Left ventricle myocardium inferior (tissue), 1 donor: ENCODE measurements at regions not wholly inside any gene's neighbourhood (a gene's known extent, or its start where the extent isn't known, plus 50 kb on each side); places are given as distances from the start of the nearest gene placed in this dataset.

ENCODE experiments used
- DNase-seq: peaks from one replicate; pipeline ENCODE4 v3.0.0-alpha.2; 2020
- H3K27ac ChIP-seq: fragments of 200-600 bp; replicated peaks from 2 replicates; pipeline ENCODE4 v1.8.0; 2021
- H3K27me3 ChIP-seq: fragments of 200-600 bp; 2 replicates; pipeline ENCODE4 v1.8.0; 2021; ENCODE audit warnings: low read depth
- H3K36me3 ChIP-seq: fragments of 200-600 bp; 2 replicates; pipeline ENCODE4 v1.8.0; 2021
- H3K4me1 ChIP-seq: fragments of 200-600 bp; 2 replicates; pipeline ENCODE4 v1.8.0; 2021
- H3K4me3 ChIP-seq: fragments of 200-600 bp; 2 replicates; pipeline ENCODE4 v1.8.0; 2021; ENCODE audit warnings: mild to moderate bottlenecking, moderate library complexity
- H3K9me3 ChIP-seq: fragments of 200-600 bp; replicated peaks from 2 replicates; pipeline ENCODE4 v1.8.0; 2021
- intact Hi-C: fragments of 100-400 bp; cut with micrococcal nuclease; formaldehyde crosslinking; loops from one replicate; pipeline ENCODE4 v1.11.0; 2022
- TF ChIP-seq, protein P1 (sequence below): fragments of 200-600 bp; IDR thresholded peaks from 2 replicates; pipeline ENCODE4 v1.8.0; 2021; ENCODE audit warnings: antibody characterized with exemption, mild to moderate bottlenecking, borderline replicate concordance
- donor health status: DM: no; HTN: yes; CAD: no; lungs with severe emphysema.

DNA sequence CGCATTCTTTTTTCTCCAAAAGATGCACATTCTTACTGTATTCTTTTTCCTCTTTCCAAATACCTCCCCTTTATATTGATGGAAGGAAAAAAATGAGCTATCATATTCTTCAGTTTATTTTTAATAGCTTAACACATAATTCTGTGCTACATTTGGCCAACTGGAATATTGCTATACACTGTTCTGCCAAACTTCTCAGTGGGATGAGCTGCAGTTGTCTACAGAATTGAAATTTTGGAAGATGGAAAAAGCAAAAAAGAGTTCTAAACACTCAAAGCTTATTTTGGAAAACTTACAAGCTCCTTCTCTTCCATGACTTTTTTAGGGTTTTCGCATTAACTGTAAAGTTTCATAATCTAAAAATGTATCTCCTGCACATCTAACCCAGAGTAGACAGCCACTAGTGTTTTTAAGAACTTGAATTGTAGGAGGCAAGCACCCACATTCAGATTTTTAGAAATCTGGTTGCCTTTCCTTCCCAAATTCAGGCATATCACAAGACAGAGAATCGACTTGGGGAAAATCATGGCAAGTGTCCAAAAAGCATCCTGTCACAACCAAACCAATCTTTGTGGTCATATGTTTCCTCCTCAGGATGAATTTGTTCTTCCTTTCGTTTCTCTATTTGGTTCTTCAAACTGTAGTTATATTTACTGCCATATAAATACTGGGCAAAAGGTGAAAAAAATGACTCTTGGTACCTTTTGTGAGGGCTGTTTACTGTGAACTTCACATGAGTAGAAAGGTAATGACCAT lies 111.4 kb upstream of the FRY start:
- DNase-seq: no peak
- TF ChIP-seq, protein P1, sequence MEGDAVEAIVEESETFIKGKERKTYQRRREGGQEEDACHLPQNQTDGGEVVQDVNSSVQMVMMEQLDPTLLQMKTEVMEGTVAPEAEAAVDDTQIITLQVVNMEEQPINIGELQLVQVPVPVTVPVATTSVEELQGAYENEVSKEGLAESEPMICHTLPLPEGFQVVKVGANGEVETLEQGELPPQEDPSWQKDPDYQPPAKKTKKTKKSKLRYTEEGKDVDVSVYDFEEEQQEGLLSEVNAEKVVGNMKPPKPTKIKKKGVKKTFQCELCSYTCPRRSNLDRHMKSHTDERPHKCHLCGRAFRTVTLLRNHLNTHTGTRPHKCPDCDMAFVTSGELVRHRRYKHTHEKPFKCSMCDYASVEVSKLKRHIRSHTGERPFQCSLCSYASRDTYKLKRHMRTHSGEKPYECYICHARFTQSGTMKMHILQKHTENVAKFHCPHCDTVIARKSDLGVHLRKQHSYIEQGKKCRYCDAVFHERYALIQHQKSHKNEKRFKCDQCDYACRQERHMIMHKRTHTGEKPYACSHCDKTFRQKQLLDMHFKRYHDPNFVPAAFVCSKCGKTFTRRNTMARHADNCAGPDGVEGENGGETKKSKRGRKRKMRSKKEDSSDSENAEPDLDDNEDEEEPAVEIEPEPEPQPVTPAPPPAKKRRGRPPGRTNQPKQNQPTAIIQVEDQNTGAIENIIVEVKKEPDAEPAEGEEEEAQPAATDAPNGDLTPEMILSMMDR: no peak

DNA sequence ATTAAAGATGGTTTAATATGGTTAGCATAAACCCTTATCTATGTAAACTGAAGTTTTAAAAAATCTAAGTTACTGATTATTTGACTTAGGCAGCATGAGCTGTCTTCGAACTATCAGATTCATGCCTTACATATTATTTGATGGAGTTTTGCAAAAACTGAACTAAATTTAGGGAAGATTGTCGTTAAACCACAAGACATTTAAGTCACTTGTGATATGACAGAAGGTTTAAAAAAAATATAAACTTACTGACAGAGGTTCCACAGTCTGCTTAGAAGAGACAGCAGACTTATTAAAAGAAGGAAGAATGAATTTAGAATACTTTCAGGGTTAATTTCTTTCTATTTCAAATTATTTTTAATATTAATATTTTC lies 110.9 kb upstream of the FRY start:
- Histone ChIP-seq H3K4me1 (peaks cover 49% of the 10 kb centered on the region), H3K27ac (peak overlapping the region; percentile 34), H3K4me3 (no peak overlapping the region), H3K9me3 (no peaks in the 10 kb centered on the region), H3K27me3 (no peaks in the 10 kb centered on the region), H3K36me3 (no peaks in the 10 kb centered on the region)
- TF ChIP-seq, protein P1: no peak
- intact Hi-C loops: no loop called here
- no peak for DNase-seq

More for the DNA sequence above, 111.4 kb upstream of the FRY start:
- Histone ChIP-seq H3K27ac (peak overlapping the region; percentile 34), H3K4me1 (peaks cover 44% of the 10 kb centered on the region), H3K4me3 (no peak overlapping the region), H3K36me3 (no peaks in the 10 kb centered on the region), H3K9me3 (no peaks in the 10 kb centered on the region), H3K27me3 (no peaks in the 10 kb centered on the region)
- intact Hi-C loops: loop anchor here (10.0 kb wide), 2 partner anchors 195 to 385 kb away; no protein-coding TSS in a partner anchor

DNA sequence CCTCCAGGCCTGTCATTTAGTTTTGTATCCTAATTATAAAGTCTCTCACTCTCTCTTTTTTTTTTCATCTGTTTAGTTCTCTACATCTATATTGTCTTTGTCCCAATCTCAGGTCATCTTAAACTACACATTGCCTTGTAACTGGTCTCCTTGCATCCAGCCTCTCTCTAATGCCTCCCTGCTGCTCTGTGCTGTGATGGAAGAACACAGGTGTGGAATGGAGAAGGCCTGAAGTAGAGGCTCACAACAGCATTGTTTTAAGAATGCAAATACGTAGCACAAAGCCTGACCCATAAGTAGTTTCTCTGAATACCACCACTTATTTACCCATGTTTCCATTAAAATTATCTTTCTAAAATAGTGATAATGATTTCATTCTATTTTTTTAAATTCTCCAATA lies 108.8 kb upstream of the FRY start:
- intact Hi-C loops: no loop called here
- Histone ChIP-seq H3K36me3 (no peaks in the 10 kb centered on the region), H3K27me3 (no peaks in the 10 kb centered on the region)

DNA sequence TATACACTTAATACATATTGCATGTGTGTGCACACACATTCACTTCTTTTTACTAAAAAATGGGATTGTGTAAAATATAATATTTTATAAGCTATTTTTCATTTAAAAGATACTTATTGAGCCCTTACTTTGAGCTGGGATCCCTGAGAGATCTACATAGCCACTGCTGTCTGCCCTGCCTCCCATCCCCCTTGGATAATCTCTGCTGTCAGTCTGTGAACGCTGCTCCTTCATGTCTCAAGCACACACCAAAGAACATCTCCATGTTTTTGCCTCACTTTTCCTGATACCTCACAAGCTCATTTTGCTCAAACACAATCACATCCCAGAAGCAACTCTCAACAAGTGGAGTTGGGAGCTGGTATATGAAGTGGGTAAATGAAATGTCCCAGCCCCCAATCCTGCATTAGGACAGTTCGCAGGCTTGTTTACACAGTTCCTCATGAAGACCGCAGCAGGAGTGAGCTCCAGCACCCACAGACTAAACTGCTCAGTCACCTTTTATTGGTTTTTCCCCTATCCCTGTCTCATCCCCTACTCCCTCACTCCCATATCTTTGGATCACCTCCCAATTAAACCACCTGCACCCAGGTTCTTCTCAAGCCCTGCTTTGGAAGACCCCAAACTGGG lies 108.3 kb upstream of the FRY start:
- peaks cover 52% of the 10 kb centered on the region for H3K4me1 ChIP-seq

More for the DNA sequence above, 108.8 kb upstream of the FRY start:
- no peak overlapping the region for H3K27ac ChIP-seq
- H3K9me3 ChIP-seq: no peaks in the 10 kb centered on the region
- TF ChIP-seq, protein P1: no peak
- no peak overlapping the region for H3K4me3 ChIP-seq
- no peak for DNase-seq
- peaks cover 54% of the 10 kb centered on the region for H3K4me1 ChIP-seq

DNA sequence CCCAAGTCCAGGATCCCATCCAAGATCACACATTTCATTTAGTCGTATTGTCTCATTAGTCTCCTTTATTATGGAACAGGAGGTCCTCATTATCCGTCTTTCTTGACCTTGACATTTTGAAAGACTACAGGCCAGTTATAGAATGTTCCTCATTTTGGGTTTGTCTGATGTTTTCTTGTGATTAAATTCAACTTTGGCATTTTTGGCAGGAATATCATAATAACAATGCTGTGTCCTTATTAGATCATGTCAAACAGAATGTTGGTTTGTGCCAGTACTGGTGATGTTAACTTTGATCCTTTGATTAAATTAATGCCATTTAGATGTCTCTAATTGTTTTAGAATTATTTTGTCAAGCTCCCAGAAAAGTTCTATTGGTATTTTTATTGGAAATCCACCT lies 106.5 kb upstream of the FRY start:
- DNase-seq: no peak
- Histone ChIP-seq H3K36me3 (no peaks in the 10 kb centered on the region), H3K4me1 (peaks cover 48% of the 10 kb centered on the region), H3K9me3 (no peaks in the 10 kb centered on the region), H3K27me3 (no peaks in the 10 kb centered on the region), H3K4me3 (no peak overlapping the region), H3K27ac (peak overlapping the region; percentile 54)
- intact Hi-C loops: no loop called here
- TF ChIP-seq, protein P1: no peak

More for the DNA sequence above, 108.3 kb upstream of the FRY start:
- DNase-seq: no peak
- no peak overlapping the region for H3K4me3 ChIP-seq
- H3K27ac ChIP-seq: no peak overlapping the region
- intact Hi-C loops: no loop called here
- no peaks in the 10 kb centered on the region for H3K9me3 ChIP-seq
- no peaks in the 10 kb centered on the region for H3K36me3 ChIP-seq
- no peaks in the 10 kb centered on the region for H3K27me3 ChIP-seq
- TF ChIP-seq, protein P1: no peak
